Neural progenitor cell (in vitro differentiated cells): ENCODE measurements at regions not wholly inside any gene's neighbourhood (a gene's known extent, or its start where the extent isn't known, plus 50 kb on each side); places are given as distances from the start of the nearest gene placed in this dataset.

ENCODE experiments used
- DNase-seq: peaks from one replicate; pipeline ENCODE4 v3.0.0-alpha.2; 2016; ENCODE audit warnings: low spot score
- H2AFZ ChIP-seq: fragments of 200-600 bp; sonication (generic); replicated peaks from 2 replicates; pipeline ENCODE4 v1.6.1; 2016; ENCODE audit warnings: antibody characterized with exemption
- H3F3A ChIP-seq: fragments of 200-600 bp; sonication (generic); 2 replicates; pipeline ENCODE4 v1.6.1; 2016; ENCODE audit warnings: antibody characterized with exemption, low read depth
- H3K27ac ChIP-seq: fragments of 200-600 bp; sonication (generic); 2 replicates; pipeline ENCODE4 v1.5.1; 2016; ENCODE audit warnings: mild to moderate bottlenecking
- H3K27me3 ChIP-seq: fragments of 200-600 bp; sonication (generic); 2 replicates; pipeline ENCODE4 v1.6.1; 2016; ENCODE audit warnings: mild to moderate bottlenecking, moderate library complexity
- H3K36me3 ChIP-seq: fragments of 200-600 bp; sonication (generic); 2 replicates; pipeline ENCODE4 v1.5.1; 2016
- H3K4me1 ChIP-seq: fragments of 200-600 bp; sonication (generic); 2 replicates; pipeline ENCODE4 v1.6.1; 2016; ENCODE audit warnings: mixed run types
- H3K4me2 ChIP-seq: fragments of 200-600 bp; sonication (generic); 2 replicates; pipeline ENCODE4 v1.6.1; 2016
- H3K4me3 ChIP-seq: fragments of 200-600 bp; sonication (generic); 2 replicates; pipeline ENCODE4 v1.5.1; 2016
- H3K79me2 ChIP-seq: fragments of 200-600 bp; sonication (generic); 2 replicates; pipeline ENCODE4 v1.6.1; 2016; ENCODE audit warnings: low read depth
- H3K9ac ChIP-seq: fragments of 200-600 bp; sonication (generic); 2 replicates; pipeline ENCODE4 v1.6.1; 2016
- H3K9me3 ChIP-seq: fragments of 200-600 bp; sonication (generic); 2 replicates; pipeline ENCODE4 v1.5.1; 2016; ENCODE audit warnings: low read depth
- H4K20me1 ChIP-seq: fragments of 200-600 bp; sonication (generic); 2 replicates; pipeline ENCODE4 v1.6.1; 2016; ENCODE audit warnings: low read depth
- H3K27ac Mint-ChIP-seq: 3 replicates; pipeline ENCODE4 v1.8.0; 2021; ENCODE audit warnings: mixed read lengths
- H3K27me3 Mint-ChIP-seq: 2 replicates; pipeline ENCODE4 v1.8.0; 2022; ENCODE audit warnings: low read depth, mild to moderate bottlenecking, inconsistent platforms, moderate library complexity, mixed read lengths; ENCODE audit not compliant: insufficient read depth
- H3K36me3 Mint-ChIP-seq: 3 replicates; pipeline ENCODE4 v1.8.0; 2021; ENCODE audit warnings: mixed read lengths
- H3K4me1 Mint-ChIP-seq: 3 replicates; pipeline ENCODE4 v1.8.0; 2021; ENCODE audit warnings: mixed read lengths
- H3K4me3 Mint-ChIP-seq: 3 replicates; pipeline ENCODE4 v1.8.0; 2021; ENCODE audit warnings: mild to moderate bottlenecking, moderate library complexity, mixed read lengths
- H3K9me3 Mint-ChIP-seq: 3 replicates; pipeline ENCODE4 v1.8.0; 2020; ENCODE audit warnings: mixed read lengths
- CTCF ChIP-seq: fragments of 200-600 bp; sonication (generic); IDR thresholded peaks from 2 replicates; pipeline ENCODE4 v1.5.1; 2017; ENCODE audit warnings: antibody characterized with exemption, mild to moderate bottlenecking
- EZH2 ChIP-seq: fragments of 200-600 bp; sonication (generic); IDR thresholded peaks from 2 replicates; pipeline ENCODE4 v1.6.1; 2017; ENCODE audit warnings: antibody characterized with exemption, mild to moderate bottlenecking, moderate library complexity
- EZH2phosphoT487 ChIP-seq: fragments of 200-600 bp; sonication (generic); IDR thresholded peaks from 2 replicates; pipeline ENCODE4 v1.6.1; 2017; ENCODE audit warnings: antibody characterized with exemption

- H3K36me3 ChIP-seq = no peaks in the 10 kb centered on the region
- peaks cover 4% of the 10 kb centered on the region for H3K9me3 Mint-ChIP-seq
Observed at GRCh38 chr4:66625480-66625879, 919.8 kb downstream of the CENPC start.

GRCh38 chr4:66613591-66613990 lies 931.7 kb downstream of the CENPC start:
- Histone ChIP-seq H3K9me3 (no peaks in the 10 kb centered on the region), H3K27ac (no peak overlapping the region)
- DNase-seq = no peak

More at GRCh38 chr4:66625480-66625879, 919.8 kb downstream of the CENPC start:
- no peaks in the 10 kb centered on the region for H3K79me2 ChIP-seq
- H3K27ac ChIP-seq = no peak overlapping the region
- no peak overlapping the region for H3K4me3 ChIP-seq
- Mint-ChIP-seq H3K4me1 (no peaks in the 10 kb centered on the region), H3K27ac (no peak overlapping the region), H3K36me3 (no peaks in the 10 kb centered on the region), H3K4me3 (no peak overlapping the region), H3K27me3 (no peaks in the 10 kb centered on the region)
- no peak for DNase-seq
- no peak overlapping the region for H3K4me2 ChIP-seq
- TF ChIP-seq EZH2phosphoT487 (no peak), CTCF (no peak), EZH2 (no peak)
- no peaks in the 10 kb centered on the region for H4K20me1 ChIP-seq
- H3K27me3 ChIP-seq = no peaks in the 10 kb centered on the region
- no peaks in the 10 kb centered on the region for H3F3A ChIP-seq
- H2AFZ ChIP-seq = no peak overlapping the region
- no peaks in the 10 kb centered on the region for H3K4me1 ChIP-seq
- H3K9ac ChIP-seq = no peak overlapping the region
- no peaks in the 10 kb centered on the region for H3K9me3 ChIP-seq

GRCh38 chr4:66609014-66609413 lies 936.3 kb downstream of the CENPC start:
- Mint-ChIP-seq H3K9me3 (peaks cover 5% of the 10 kb centered on the region), H3K4me3 (no peak overlapping the region), H3K36me3 (no peaks in the 10 kb centered on the region), H3K27me3 (peaks cover 2% of the 10 kb centered on the region), H3K4me1 (no peaks in the 10 kb centered on the region), H3K27ac (peak overlapping the region; percentile 21)
- H3K27ac ChIP-seq = no peak overlapping the region
- H3K27me3 ChIP-seq = no peaks in the 10 kb centered on the region
- H3K79me2 ChIP-seq = no peaks in the 10 kb centered on the region
- no peak overlapping the region for H3K9ac ChIP-seq
- H4K20me1 ChIP-seq = no peaks in the 10 kb centered on the region
- H3F3A ChIP-seq = no peaks in the 10 kb centered on the region
- TF ChIP-seq EZH2 = no peak
- no peak for TF ChIP-seq CTCF
- TF ChIP-seq EZH2phosphoT487 = no peak
- H3K4me2 ChIP-seq = no peak overlapping the region
- no peak overlapping the region for H3K4me3 ChIP-seq
- no peaks in the 10 kb centered on the region for H3K9me3 ChIP-seq
- DNase-seq = no peak
- H3K4me1 ChIP-seq = peaks cover 6% of the 10 kb centered on the region
- no peak overlapping the region for H2AFZ ChIP-seq
- no peaks in the 10 kb centered on the region for H3K36me3 ChIP-seq

More at GRCh38 chr4:66613591-66613990, 931.7 kb downstream of the CENPC start:
- no peak overlapping the region for H3K4me3 Mint-ChIP-seq
- H2AFZ ChIP-seq = no peak overlapping the region
- H3F3A ChIP-seq = no peaks in the 10 kb centered on the region
- H3K27ac Mint-ChIP-seq = no peak overlapping the region
- no peak overlapping the region for H3K9ac ChIP-seq
- H3K27me3 ChIP-seq = no peaks in the 10 kb centered on the region
- no peaks in the 10 kb centered on the region for H3K4me1 Mint-ChIP-seq
- H3K27me3 Mint-ChIP-seq = no peaks in the 10 kb centered on the region
- no peaks in the 10 kb centered on the region for H3K4me1 ChIP-seq
- H3K36me3 Mint-ChIP-seq = no peaks in the 10 kb centered on the region
- H4K20me1 ChIP-seq = no peaks in the 10 kb centered on the region
- TF ChIP-seq CTCF = no peak
- TF ChIP-seq EZH2phosphoT487 = no peak
- no peak for TF ChIP-seq EZH2
- H3K9me3 Mint-ChIP-seq = peaks cover 25% of the 10 kb centered on the region
- no peak overlapping the region for H3K4me2 ChIP-seq
- no peak overlapping the region for H3K4me3 ChIP-seq
- no peaks in the 10 kb centered on the region for H3K79me2 ChIP-seq
- H3K36me3 ChIP-seq = no peaks in the 10 kb centered on the region
